HepG2 (cell line): ENCODE measurements at regions not wholly inside any gene's neighbourhood (a gene's known extent, or its start where the extent isn't known, plus 50 kb on each side); places are given as distances from the start of the nearest gene placed in this dataset.
"Not testable (repeated sequence)": the region's sequence is repeated elsewhere in the genome, so short reads cannot be mapped to it uniquely, and the experiment has no call there.

ENCODE experiments used
- CTCF ChIP-seq: sonication (generic); formaldehyde crosslinking; IDR thresholded peaks from 2 replicates; pipeline ENCODE4 v1.5.0; 2020; ENCODE audit warnings: mild to moderate bottlenecking, missing genetic modification reagents, moderate library complexity
- MYNN ChIP-seq: sonication (generic); formaldehyde crosslinking; IDR thresholded peaks from 2 replicates; pipeline ENCODE4 v1.4.0; 2020; ENCODE audit warnings: mild to moderate bottlenecking, low read depth, missing genetic modification reagents
- PAX8 ChIP-seq: sonication (generic); formaldehyde crosslinking; IDR thresholded peaks from 2 replicates; pipeline ENCODE4 v1.8.0; 2022; ENCODE audit warnings: mild to moderate bottlenecking, missing genetic modification reagents, borderline replicate concordance
- SMARCE1 ChIP-seq: fragments of 450-650 bp; IDR thresholded peaks from 2 replicates; pipeline ENCODE4 v1.6.1; 2017; ENCODE audit warnings: borderline replicate concordance
- YY1 ChIP-seq: IDR thresholded peaks from 2 replicates; pipeline ENCODE4 v1.6.1; 2011; ENCODE audit warnings: low read length, low read depth, moderate library complexity, mild to moderate bottlenecking; ENCODE audit not compliant: insufficient read depth, insufficient replicate concordance
- ZNF224 ChIP-seq: sonication (generic); formaldehyde crosslinking; IDR thresholded peaks from 2 replicates; pipeline ENCODE4 v1.5.0; 2020; ENCODE audit warnings: mild to moderate bottlenecking, missing genetic modification reagents
- TF ChIP-seq, protein P1 (sequence below): sonication (generic); formaldehyde crosslinking; IDR thresholded peaks from 2 replicates; pipeline ENCODE4 v1.4.0; 2020; ENCODE audit warnings: missing genetic modification reagents

DNA sequence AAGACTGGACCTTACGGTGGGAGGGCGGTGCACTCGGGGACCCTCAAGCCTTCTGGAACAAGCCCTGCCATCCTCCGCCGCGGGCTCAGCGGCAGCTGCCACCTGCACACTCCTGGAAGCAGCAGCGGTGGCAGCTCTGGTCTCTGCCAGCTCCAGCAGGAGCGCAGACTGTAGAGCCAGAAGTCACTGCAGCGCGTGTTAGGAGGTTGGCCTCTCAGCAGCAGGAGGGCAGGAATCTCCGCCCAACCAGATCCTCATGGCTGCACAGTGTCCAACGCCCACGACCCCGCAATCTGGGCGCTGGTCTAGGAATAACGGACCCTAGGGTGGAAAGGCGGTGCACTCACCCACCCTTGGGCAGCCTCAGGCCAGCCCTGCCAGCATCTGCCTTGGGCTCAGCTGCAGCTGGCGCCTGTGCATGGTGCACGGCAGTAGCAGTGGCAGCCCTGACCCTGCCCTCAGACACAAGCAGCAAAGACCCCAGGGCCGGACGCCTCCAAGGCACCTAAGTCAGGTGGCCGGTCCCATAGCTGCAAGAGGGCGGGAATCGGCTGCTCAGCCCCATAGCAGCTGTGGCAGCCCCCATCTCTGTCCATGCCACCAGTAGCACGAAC is 88.7 kb downstream of the POTEG start:
- not testable (repeated sequence) for TF ChIP-seq CTCF (CRISPR knock-in tag); SMARCE1; PAX8 (CRISPR knock-in tag); ZNF224; MYNN; YY1
- TF ChIP-seq, protein P1, sequence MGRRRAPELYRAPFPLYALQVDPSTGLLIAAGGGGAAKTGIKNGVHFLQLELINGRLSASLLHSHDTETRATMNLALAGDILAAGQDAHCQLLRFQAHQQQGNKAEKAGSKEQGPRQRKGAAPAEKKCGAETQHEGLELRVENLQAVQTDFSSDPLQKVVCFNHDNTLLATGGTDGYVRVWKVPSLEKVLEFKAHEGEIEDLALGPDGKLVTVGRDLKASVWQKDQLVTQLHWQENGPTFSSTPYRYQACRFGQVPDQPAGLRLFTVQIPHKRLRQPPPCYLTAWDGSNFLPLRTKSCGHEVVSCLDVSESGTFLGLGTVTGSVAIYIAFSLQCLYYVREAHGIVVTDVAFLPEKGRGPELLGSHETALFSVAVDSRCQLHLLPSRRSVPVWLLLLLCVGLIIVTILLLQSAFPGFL (CRISPR knock-in tag): not testable (repeated sequence)
